Neural progenitor cell (in vitro differentiated cells): ENCODE measurements at regions not wholly inside any gene's neighbourhood (a gene's known extent, or its start where the extent isn't known, plus 50 kb on each side); places are given as distances from the start of the nearest gene placed in this dataset.

Experiments used
- DNase-seq: peaks from one replicate; pipeline ENCODE4 v3.0.0-alpha.2; 2016; ENCODE audit warnings: low spot score
- H2AFZ ChIP-seq: fragments of 200-600 bp; sonication (generic); replicated peaks from 2 replicates; pipeline ENCODE4 v1.6.1; 2016; ENCODE audit warnings: antibody characterized with exemption
- H3F3A ChIP-seq: fragments of 200-600 bp; sonication (generic); 2 replicates; pipeline ENCODE4 v1.6.1; 2016; ENCODE audit warnings: antibody characterized with exemption, low read depth
- H3K27ac ChIP-seq: fragments of 200-600 bp; sonication (generic); 2 replicates; pipeline ENCODE4 v1.5.1; 2016; ENCODE audit warnings: mild to moderate bottlenecking
- H3K27me3 ChIP-seq: fragments of 200-600 bp; sonication (generic); 2 replicates; pipeline ENCODE4 v1.6.1; 2016; ENCODE audit warnings: mild to moderate bottlenecking, moderate library complexity
- H3K36me3 ChIP-seq: fragments of 200-600 bp; sonication (generic); 2 replicates; pipeline ENCODE4 v1.5.1; 2016
- H3K4me1 ChIP-seq: fragments of 200-600 bp; sonication (generic); 2 replicates; pipeline ENCODE4 v1.6.1; 2016; ENCODE audit warnings: mixed run types
- H3K4me2 ChIP-seq: fragments of 200-600 bp; sonication (generic); 2 replicates; pipeline ENCODE4 v1.6.1; 2016
- H3K4me3 ChIP-seq: fragments of 200-600 bp; sonication (generic); 2 replicates; pipeline ENCODE4 v1.5.1; 2016
- H3K79me2 ChIP-seq: fragments of 200-600 bp; sonication (generic); 2 replicates; pipeline ENCODE4 v1.6.1; 2016; ENCODE audit warnings: low read depth
- H3K9ac ChIP-seq: fragments of 200-600 bp; sonication (generic); 2 replicates; pipeline ENCODE4 v1.6.1; 2016
- H3K9me3 ChIP-seq: fragments of 200-600 bp; sonication (generic); 2 replicates; pipeline ENCODE4 v1.5.1; 2016; ENCODE audit warnings: low read depth
- H4K20me1 ChIP-seq: fragments of 200-600 bp; sonication (generic); 2 replicates; pipeline ENCODE4 v1.6.1; 2016; ENCODE audit warnings: low read depth
- H3K27ac Mint-ChIP-seq: 3 replicates; pipeline ENCODE4 v1.8.0; 2021; ENCODE audit warnings: mixed read lengths
- H3K27me3 Mint-ChIP-seq: 2 replicates; pipeline ENCODE4 v1.8.0; 2022; ENCODE audit warnings: low read depth, mild to moderate bottlenecking, inconsistent platforms, moderate library complexity, mixed read lengths; ENCODE audit not compliant: insufficient read depth
- H3K36me3 Mint-ChIP-seq: 3 replicates; pipeline ENCODE4 v1.8.0; 2021; ENCODE audit warnings: mixed read lengths
- H3K4me1 Mint-ChIP-seq: 3 replicates; pipeline ENCODE4 v1.8.0; 2021; ENCODE audit warnings: mixed read lengths
- H3K4me3 Mint-ChIP-seq: 3 replicates; pipeline ENCODE4 v1.8.0; 2021; ENCODE audit warnings: mild to moderate bottlenecking, moderate library complexity, mixed read lengths
- H3K9me3 Mint-ChIP-seq: 3 replicates; pipeline ENCODE4 v1.8.0; 2020; ENCODE audit warnings: mixed read lengths
- CTCF ChIP-seq: fragments of 200-600 bp; sonication (generic); IDR thresholded peaks from 2 replicates; pipeline ENCODE4 v1.5.1; 2017; ENCODE audit warnings: antibody characterized with exemption, mild to moderate bottlenecking
- EZH2 ChIP-seq: fragments of 200-600 bp; sonication (generic); IDR thresholded peaks from 2 replicates; pipeline ENCODE4 v1.6.1; 2017; ENCODE audit warnings: antibody characterized with exemption, mild to moderate bottlenecking, moderate library complexity
- EZH2phosphoT487 ChIP-seq: fragments of 200-600 bp; sonication (generic); IDR thresholded peaks from 2 replicates; pipeline ENCODE4 v1.6.1; 2017; ENCODE audit warnings: antibody characterized with exemption

- Mint-ChIP-seq H3K36me3 (no peaks in the 10 kb centered on the region), H3K4me1 (peaks cover 7% of the 10 kb centered on the region), H3K4me3 (no peak overlapping the region), H3K9me3 (no peaks in the 10 kb centered on the region), H3K27me3 (peaks cover 5% of the 10 kb centered on the region), H3K27ac (no peak overlapping the region)
- no peaks in the 10 kb centered on the region for H3K36me3 ChIP-seq
- H3K4me2 ChIP-seq, result no peak overlapping the region
- H3K9ac ChIP-seq, result no peak overlapping the region
- no peaks in the 10 kb centered on the region for H3K9me3 ChIP-seq
- H3F3A ChIP-seq, result no peaks in the 10 kb centered on the region
- H3K27me3 ChIP-seq, result no peaks in the 10 kb centered on the region
- no peaks in the 10 kb centered on the region for H3K79me2 ChIP-seq
- no peak for TF ChIP-seq CTCF
- no peak for TF ChIP-seq EZH2phosphoT487
- TF ChIP-seq EZH2, result no peak
- H3K27ac ChIP-seq, result no peak overlapping the region
- no peak overlapping the region for H3K4me3 ChIP-seq
- H2AFZ ChIP-seq, result peak overlapping the region; percentile 39
- no peaks in the 10 kb centered on the region for H4K20me1 ChIP-seq
- no peaks in the 10 kb centered on the region for H3K4me1 ChIP-seq
- no peak for DNase-seq
Observed at GRCh38 chr18:22254088-22254487, 84.7 kb downstream of the GATA6 start.

- no peaks in the 10 kb centered on the region for H4K20me1 ChIP-seq
- peak overlapping the region; percentile 39 for H2AFZ ChIP-seq
- no peak overlapping the region for H3K4me3 ChIP-seq
- no peak for DNase-seq
- Mint-ChIP-seq H3K27me3 (peaks cover 5% of the 10 kb centered on the region), H3K9me3 (no peaks in the 10 kb centered on the region), H3K4me1 (peaks cover 7% of the 10 kb centered on the region), H3K4me3 (no peak overlapping the region), H3K36me3 (no peaks in the 10 kb centered on the region), H3K27ac (no peak overlapping the region)
- no peaks in the 10 kb centered on the region for H3K36me3 ChIP-seq
- no peaks in the 10 kb centered on the region for H3K79me2 ChIP-seq
- no peaks in the 10 kb centered on the region for H3K9me3 ChIP-seq
- no peak overlapping the region for H3K4me2 ChIP-seq
- no peak overlapping the region for H3K9ac ChIP-seq
- H3K4me1 ChIP-seq, result no peaks in the 10 kb centered on the region
- no peaks in the 10 kb centered on the region for H3F3A ChIP-seq
- TF ChIP-seq EZH2phosphoT487 (no peak), CTCF (no peak), EZH2 (no peak)
- no peaks in the 10 kb centered on the region for H3K27me3 ChIP-seq
- H3K27ac ChIP-seq, result no peak overlapping the region
Observed at GRCh38 chr18:22253676-22254075, 84.3 kb downstream of the GATA6 start.

GRCh38 chr18:22253156-22253555 lies 83.8 kb downstream of the GATA6 start:
- H3K4me3 ChIP-seq, result no peak overlapping the region
- DNase-seq, result no peak
- H3K79me2 ChIP-seq, result no peaks in the 10 kb centered on the region
- Mint-ChIP-seq H3K27me3 (peaks cover 3% of the 10 kb centered on the region), H3K4me1 (peaks cover 7% of the 10 kb centered on the region), H3K36me3 (no peaks in the 10 kb centered on the region), H3K9me3 (no peaks in the 10 kb centered on the region), H3K4me3 (no peak overlapping the region), H3K27ac (no peak overlapping the region)
- H3K27me3 ChIP-seq, result no peaks in the 10 kb centered on the region
- H3K4me1 ChIP-seq, result no peaks in the 10 kb centered on the region
- H3K9ac ChIP-seq, result no peak overlapping the region
- H3K9me3 ChIP-seq, result no peaks in the 10 kb centered on the region
- H2AFZ ChIP-seq, result peak overlapping the region; percentile 39
- no peaks in the 10 kb centered on the region for H3K36me3 ChIP-seq
- H3K27ac ChIP-seq, result no peak overlapping the region
- H3F3A ChIP-seq, result no peaks in the 10 kb centered on the region
- TF ChIP-seq CTCF (no peak), EZH2 (no peak), EZH2phosphoT487 (no peak)
- no peak overlapping the region for H3K4me2 ChIP-seq
- no peaks in the 10 kb centered on the region for H4K20me1 ChIP-seq
